Mesendoderm (in vitro differentiated cells): ENCODE measurements at regions not wholly inside any gene's neighbourhood (a gene's known extent, or its start where the extent isn't known, plus 50 kb on each side); places are given as distances from the start of the nearest gene placed in this dataset.
A peak's percentile ranks its signal among the peaks of the same experiment; 100 is the strongest.

Source experiments
- DNase-seq: peaks from one replicate; pipeline ENCODE4 v3.0.0; 2013
- H2AK5ac ChIP-seq: 2 replicates; pipeline ENCODE4 v1.6.1; 2013; ENCODE audit warnings: low read length, inconsistent platforms
- H2BK120ac ChIP-seq: 2 replicates; pipeline ENCODE4 v1.6.1; 2013; ENCODE audit warnings: low read depth, mild to moderate bottlenecking, low read length, moderate library complexity, mixed read lengths
- H2BK15ac ChIP-seq: replicated peaks from 2 replicates; pipeline ENCODE4 v1.6.1; 2013; ENCODE audit warnings: low read depth, mild to moderate bottlenecking, moderate library complexity
- H2BK5ac ChIP-seq: 2 replicates; pipeline ENCODE4 v1.6.1; 2013; ENCODE audit warnings: low read length, inconsistent platforms
- H3K18ac ChIP-seq: 2 replicates; pipeline ENCODE4 v1.6.1; 2013; ENCODE audit warnings: mild to moderate bottlenecking, low read length, mixed read lengths
- H3K23ac ChIP-seq: one replicate; pipeline ENCODE4 v1.6.1; 2013; ENCODE audit warnings: low read length
- H3K27ac ChIP-seq: 2 replicates; pipeline ENCODE4 v1.5.1; 2013; ENCODE audit warnings: low read depth, mild to moderate bottlenecking, inconsistent platforms, low read length, moderate library complexity
- H3K27me3 ChIP-seq: 2 replicates; pipeline ENCODE4 v1.6.1; 2013; ENCODE audit warnings: low read length, control low read depth, mild to moderate bottlenecking, inconsistent platforms; ENCODE audit not compliant: insufficient read depth, poor library complexity
- H3K36me3 ChIP-seq: 2 replicates; pipeline ENCODE4 v1.6.1; 2013; ENCODE audit warnings: low read length, inconsistent platforms; ENCODE audit not compliant: control insufficient read depth, insufficient read depth
- H3K4ac ChIP-seq: one replicate; pipeline ENCODE4 v1.6.1; 2013; ENCODE audit warnings: low read depth, mild to moderate bottlenecking, low read length, moderate library complexity
- H3K4me1 ChIP-seq: 2 replicates; pipeline ENCODE4 v1.6.1; 2013; ENCODE audit warnings: low read depth, low read length, inconsistent platforms; ENCODE audit not compliant: control insufficient read depth
- H3K4me2 ChIP-seq: 2 replicates; pipeline ENCODE4 v1.6.1; 2013; ENCODE audit warnings: low read length
- H3K4me3 ChIP-seq: 2 replicates; pipeline ENCODE4 v1.5.1; 2013; ENCODE audit warnings: mild to moderate bottlenecking, low read length
- H3K56ac ChIP-seq: one replicate; pipeline ENCODE4 v1.6.1; 2013; ENCODE audit warnings: low read length
- H3K79me1 ChIP-seq: 2 replicates; pipeline ENCODE4 v1.6.1; 2013; ENCODE audit warnings: low read length, inconsistent platforms
- H3K79me2 ChIP-seq: 2 replicates; pipeline ENCODE4 v1.6.1; 2013; ENCODE audit warnings: mild to moderate bottlenecking, low read length; ENCODE audit not compliant: control insufficient read depth, insufficient read depth
- H3K9ac ChIP-seq: 2 replicates; pipeline ENCODE4 v1.6.1; 2013; ENCODE audit warnings: low read length, inconsistent platforms
- H4K5ac ChIP-seq: one replicate; pipeline ENCODE4 v1.6.1; 2013; ENCODE audit warnings: low read length
- H4K8ac ChIP-seq: one replicate; pipeline ENCODE4 v1.6.1; 2013; ENCODE audit warnings: low read depth, mild to moderate bottlenecking, control low read depth, low read length, moderate library complexity
- WGBS: extraction: QIAGEN DNeasy Blood & Tissue Kit; methylation state at CpG from one replicate; pipeline ENCODE4 v1.1.7; 2013; ENCODE audit warnings: low lambda C conversion rate, missing lambda C conversion rate; ENCODE audit not compliant: insufficient coverage; ENCODE audit errors: extremely low coverage; 5-methylcytosine and 5-hydroxymethylcytosine counted together

DNA sequence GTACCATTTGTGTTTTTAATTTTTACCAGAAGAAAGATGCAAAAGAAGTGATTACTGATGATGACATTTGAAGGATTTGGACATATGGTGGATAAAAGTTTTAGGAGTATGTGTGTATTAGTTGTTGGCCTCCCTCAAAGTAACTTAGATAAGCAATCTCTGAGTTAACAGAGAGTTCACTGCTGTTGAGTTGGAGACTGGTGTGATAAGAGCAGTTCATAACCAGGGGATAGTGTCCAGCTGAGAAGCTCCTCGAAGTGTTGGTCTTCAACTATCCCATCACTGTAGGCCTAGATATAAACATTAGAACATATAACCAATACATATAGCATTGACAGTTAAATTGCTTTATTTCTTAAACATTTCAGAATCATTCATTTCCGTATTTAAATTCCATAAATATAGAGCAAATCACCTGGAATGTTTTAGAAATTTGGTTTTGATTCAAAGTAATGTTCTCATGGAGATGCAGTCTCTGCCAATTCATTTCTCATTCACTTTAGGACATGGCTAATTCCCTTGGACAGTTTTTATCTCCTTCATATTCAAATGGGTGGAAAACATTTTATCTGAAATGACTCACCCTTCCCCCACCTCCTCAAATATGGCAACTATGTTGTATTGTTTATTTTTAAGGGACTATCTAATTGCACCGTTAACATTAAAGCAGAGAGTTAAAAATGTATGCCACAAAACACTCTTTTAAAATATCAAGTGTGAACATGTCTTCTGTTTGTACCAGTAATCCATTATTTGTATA lies 136.8 kb upstream of the SLC4A4 start:
- 100% methylated on average over 1 of the region's 3 CpGs for WGBS
- no peak overlapping the region for H4K8ac ChIP-seq

DNA sequence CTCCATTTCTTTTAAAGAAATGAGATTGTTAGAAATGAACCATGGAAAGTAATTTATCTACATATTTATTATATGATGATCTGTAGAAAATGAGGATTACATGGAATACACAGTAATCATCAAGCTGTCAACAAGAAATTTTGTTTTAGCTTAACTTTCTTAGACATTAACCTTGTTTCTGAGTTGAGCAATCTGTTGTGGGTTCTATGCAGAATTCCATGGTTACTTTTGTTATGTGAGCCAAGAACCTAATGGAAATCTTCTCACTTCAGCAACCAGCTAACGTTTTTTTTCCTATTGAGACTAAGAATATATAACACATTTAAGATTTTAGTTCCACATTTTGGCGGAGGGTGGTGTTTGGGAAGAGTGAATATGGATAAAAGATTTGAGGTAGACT lies 136.1 kb upstream of the SLC4A4 start:
- no peaks in the 10 kb centered on the region for H3K79me2 ChIP-seq
- H3K18ac ChIP-seq, result no peak overlapping the region
- no peak overlapping the region for H3K9ac ChIP-seq
- H2BK120ac ChIP-seq, result no peak overlapping the region
- no peak overlapping the region for H4K5ac ChIP-seq
- H3K4me1 ChIP-seq, result no peaks in the 10 kb centered on the region
- H3K23ac ChIP-seq, result no peak overlapping the region
- H3K4ac ChIP-seq, result no peak overlapping the region
- H3K56ac ChIP-seq, result no peak overlapping the region
- no peak for DNase-seq
- no peak overlapping the region for H2BK5ac ChIP-seq
- H3K27ac ChIP-seq, result no peak overlapping the region
- no peaks in the 10 kb centered on the region for H3K79me1 ChIP-seq
- no peak overlapping the region for H2AK5ac ChIP-seq
- H3K27me3 ChIP-seq, result no peaks in the 10 kb centered on the region
- WGBS, result 100% methylated on average over 1 of the region's 2 CpGs
- no peak overlapping the region for H4K8ac ChIP-seq
- H3K4me2 ChIP-seq, result no peak overlapping the region
- no peak overlapping the region for H3K4me3 ChIP-seq
- no peaks in the 10 kb centered on the region for H3K36me3 ChIP-seq
- no peak overlapping the region for H2BK15ac ChIP-seq

More for the DNA sequence above, 136.8 kb upstream of the SLC4A4 start:
- Histone ChIP-seq H3K23ac (no peak overlapping the region), H3K36me3 (no peaks in the 10 kb centered on the region), H3K4me1 (no peaks in the 10 kb centered on the region), H3K27me3 (no peaks in the 10 kb centered on the region), H3K79me1 (no peaks in the 10 kb centered on the region), H4K5ac (no peak overlapping the region), H3K9ac (no peak overlapping the region), H3K56ac (no peak overlapping the region), H3K79me2 (no peaks in the 10 kb centered on the region), H2AK5ac (no peak overlapping the region), H2BK5ac (no peak overlapping the region), H2BK120ac (no peak overlapping the region), H3K4me3 (no peak overlapping the region), H2BK15ac (no peak overlapping the region), H3K4ac (no peak overlapping the region), H3K27ac (no peak overlapping the region), H3K4me2 (no peak overlapping the region), H3K18ac (no peak overlapping the region)
- DNase-seq, result peak; percentile 19

DNA sequence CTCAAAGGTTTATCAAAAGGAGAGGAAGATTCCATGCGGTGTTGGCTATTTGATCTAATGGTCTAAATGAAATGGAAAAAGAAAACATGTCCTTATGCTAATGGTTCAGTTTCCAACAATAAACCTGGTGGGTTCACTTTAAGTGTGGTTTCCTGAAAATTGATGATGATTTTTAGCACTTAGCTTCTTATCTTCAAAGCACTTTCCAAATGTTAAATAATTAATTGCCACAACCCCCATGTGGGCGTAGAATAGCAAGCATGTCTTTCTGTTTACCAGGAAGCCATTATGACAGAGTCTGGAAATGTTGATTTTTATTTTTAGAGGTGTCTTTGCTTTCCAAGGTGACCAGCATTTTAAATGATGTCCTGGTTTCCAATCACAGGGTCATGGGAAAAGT lies 134.8 kb upstream of the SLC4A4 start:
- Histone ChIP-seq H3K79me2 (no peaks in the 10 kb centered on the region), H3K27me3 (no peaks in the 10 kb centered on the region), H3K23ac (no peak overlapping the region), H4K8ac (no peak overlapping the region), H2BK120ac (no peak overlapping the region), H2AK5ac (no peak overlapping the region), H3K4ac (no peak overlapping the region), H3K56ac (no peak overlapping the region), H3K4me3 (no peak overlapping the region), H3K4me2 (no peak overlapping the region), H2BK5ac (no peak overlapping the region), H2BK15ac (no peak overlapping the region), H3K36me3 (no peaks in the 10 kb centered on the region), H3K79me1 (no peaks in the 10 kb centered on the region), H3K27ac (no peak overlapping the region), H3K18ac (no peak overlapping the region), H3K4me1 (no peaks in the 10 kb centered on the region), H3K9ac (no peak overlapping the region), H4K5ac (no peak overlapping the region)
- no CpG with 5 or more reads among the region's 2 CpGs for WGBS
- DNase-seq, result no peak

DNA sequence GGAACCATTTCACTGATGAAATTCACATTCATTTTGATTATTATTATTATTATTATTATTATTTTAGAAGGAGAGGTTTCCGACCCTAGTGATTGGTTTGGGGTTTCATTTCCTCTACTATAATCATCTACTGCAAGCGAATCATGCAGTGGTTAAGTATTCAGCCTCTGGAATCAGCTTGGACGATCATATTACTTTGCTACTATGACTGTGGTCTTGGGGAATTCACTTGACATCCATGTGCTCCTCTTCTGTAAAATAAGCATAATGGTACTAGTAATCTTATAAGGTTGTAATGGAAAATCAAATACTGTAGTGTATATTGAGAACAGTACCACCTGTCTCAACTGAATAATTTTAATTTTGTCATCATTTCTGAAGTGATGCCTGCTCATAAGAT lies 132.1 kb upstream of the SLC4A4 start:
- no peak overlapping the region for H3K4me3 ChIP-seq
- no peak overlapping the region for H3K56ac ChIP-seq
- H2AK5ac ChIP-seq, result no peak overlapping the region
- H3K79me1 ChIP-seq, result no peaks in the 10 kb centered on the region
- no peak overlapping the region for H4K8ac ChIP-seq
- no peak overlapping the region for H3K4ac ChIP-seq
- WGBS, result no CpG with 5 or more reads among the region's 3 CpGs
- H3K36me3 ChIP-seq, result no peaks in the 10 kb centered on the region
- H3K79me2 ChIP-seq, result no peaks in the 10 kb centered on the region
- no peak overlapping the region for H2BK5ac ChIP-seq
- H3K23ac ChIP-seq, result no peak overlapping the region
- no peaks in the 10 kb centered on the region for H3K27me3 ChIP-seq
- H3K9ac ChIP-seq, result no peak overlapping the region
- H3K4me1 ChIP-seq, result no peaks in the 10 kb centered on the region
- no peak overlapping the region for H3K4me2 ChIP-seq
- no peak overlapping the region for H2BK120ac ChIP-seq
- H3K18ac ChIP-seq, result no peak overlapping the region
- H2BK15ac ChIP-seq, result no peak overlapping the region
- no peak for DNase-seq
- H4K5ac ChIP-seq, result no peak overlapping the region
- H3K27ac ChIP-seq, result no peak overlapping the region

DNA sequence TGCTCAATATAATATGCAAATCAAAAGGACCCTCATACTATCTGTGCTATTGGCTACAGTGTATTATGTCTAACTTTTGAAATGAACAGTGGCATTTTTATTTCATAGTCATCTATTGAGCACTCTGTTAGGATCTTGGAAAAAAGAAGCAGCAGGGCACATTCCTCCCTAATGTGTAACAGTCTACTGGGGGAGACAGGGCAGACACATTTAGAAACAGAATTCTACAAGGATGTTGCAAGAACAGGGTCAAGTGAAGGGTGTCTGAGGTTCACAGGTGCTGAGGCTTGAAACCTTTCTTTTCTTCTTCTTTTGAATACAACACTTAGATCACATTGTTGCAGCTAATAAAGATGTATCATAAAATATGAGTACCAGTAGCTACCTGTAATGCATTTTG lies 129.7 kb upstream of the SLC4A4 start:
- Histone ChIP-seq H3K4me3 (no peak overlapping the region), H3K27ac (no peak overlapping the region)
- DNase-seq, result peak; percentile 15

DNA sequence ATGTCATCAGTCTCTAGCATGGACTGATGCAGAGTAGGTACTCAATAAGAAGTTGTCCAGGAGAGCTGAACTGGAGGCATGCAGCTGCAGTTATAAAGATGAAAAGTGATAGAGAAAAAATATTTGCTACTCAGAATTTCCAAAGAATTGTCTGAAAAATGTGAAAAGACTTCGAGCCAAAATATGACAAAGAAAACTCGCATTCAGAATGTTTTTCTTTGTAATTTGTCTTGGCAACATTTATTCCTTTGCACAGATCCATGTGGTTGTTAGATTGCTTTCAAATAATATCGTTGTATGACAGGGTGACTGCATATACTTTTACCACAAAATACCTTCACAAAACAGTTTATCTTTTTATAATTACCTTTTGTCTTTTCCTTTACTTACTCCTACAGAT lies 128.0 kb upstream of the SLC4A4 start:
- Histone ChIP-seq H3K18ac (no peak overlapping the region), H2BK15ac (no peak overlapping the region), H3K79me2 (no peaks in the 10 kb centered on the region), H3K4me1 (no peaks in the 10 kb centered on the region), H3K4me2 (no peak overlapping the region), H2AK5ac (no peak overlapping the region), H3K23ac (no peak overlapping the region), H2BK5ac (no peak overlapping the region), H4K5ac (no peak overlapping the region), H3K9ac (no peak overlapping the region), H2BK120ac (no peak overlapping the region), H3K79me1 (no peaks in the 10 kb centered on the region), H3K27ac (no peak overlapping the region), H3K36me3 (no peaks in the 10 kb centered on the region), H3K27me3 (no peaks in the 10 kb centered on the region), H3K56ac (no peak overlapping the region), H3K4ac (no peak overlapping the region), H3K4me3 (no peak overlapping the region), H4K8ac (no peak overlapping the region)
- no CpG with 5 or more reads among the region's 3 CpGs for WGBS
- DNase-seq, result no peak

More for the DNA sequence above, 129.7 kb upstream of the SLC4A4 start:
- Histone ChIP-seq H3K18ac (no peak overlapping the region), H4K8ac (no peak overlapping the region), H3K4ac (no peak overlapping the region), H4K5ac (no peak overlapping the region), H3K79me2 (no peaks in the 10 kb centered on the region), H3K4me2 (no peak overlapping the region), H2AK5ac (no peak overlapping the region), H3K23ac (no peak overlapping the region), H3K36me3 (no peaks in the 10 kb centered on the region), H3K4me1 (no peaks in the 10 kb centered on the region), H2BK15ac (no peak overlapping the region), H2BK120ac (no peak overlapping the region), H3K79me1 (no peaks in the 10 kb centered on the region), H3K9ac (no peak overlapping the region), H3K27me3 (no peaks in the 10 kb centered on the region), H3K56ac (no peak overlapping the region), H2BK5ac (no peak overlapping the region)
